ENCODE measurements at regions not wholly inside any gene's neighbourhood (a gene's known extent, or its start where the extent isn't known, plus 50 kb on each side); places are given as distances from the start of the nearest gene placed in this dataset.

DNA sequence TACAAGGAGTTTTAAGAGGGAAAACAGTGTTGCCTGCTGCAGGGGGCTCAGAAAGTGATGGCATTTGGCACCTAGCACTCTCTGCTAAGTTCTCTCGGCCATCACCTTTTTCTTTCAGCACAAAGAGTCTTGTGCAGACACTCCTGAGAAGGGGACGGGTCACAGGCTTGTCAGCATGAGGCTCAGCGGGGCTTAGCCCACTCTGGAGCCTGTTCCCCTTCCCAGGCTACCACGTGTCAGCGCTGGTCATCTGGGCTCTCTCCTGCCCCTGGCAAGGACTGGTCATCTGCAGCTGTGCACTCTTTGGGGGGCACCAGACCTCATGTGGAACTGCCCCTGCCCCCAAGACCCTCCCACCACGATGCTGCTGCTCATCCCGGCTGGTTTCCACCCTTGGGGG, 152.1 kb upstream of the MKI67 start:
- TF ChIP-seq CTCF (IDR thresholded peaks at IDR 0.05) (no peak), POLR2A (IDR thresholded peaks at IDR 0.05) (no peak)

Measured in uterus (tissue), 2 donors.